GM23338 (cell line): ENCODE measurements at regions not wholly inside any gene's neighbourhood (a gene's known extent, or its start where the extent isn't known, plus 50 kb on each side); places are given as distances from the start of the nearest gene placed in this dataset.

Experiments used
- CREB1 ChIP-seq: fragments of 250-450 bp; sonication (Bioruptor Pico); IDR thresholded peaks from 2 replicates; pipeline ENCODE4 v1.5.0; 2020; ENCODE audit warnings: low read depth, mild to moderate bottlenecking, moderate library complexity
- ETS1 ChIP-seq: IDR thresholded peaks from 2 replicates; pipeline ENCODE4 v1.6.1; 2016; ENCODE audit warnings: antibody characterized with exemption
- EZH2 ChIP-seq: fragments of 200-600 bp; sonication (generic); IDR thresholded peaks from one replicate; pipeline ENCODE4 v1.8.0; 2017; ENCODE audit warnings: antibody characterized with exemption, mild to moderate bottlenecking, low read depth; ENCODE audit not compliant: unreplicated experiment
- EZH2phosphoT487 ChIP-seq: fragments of 200-600 bp; sonication (generic); IDR thresholded peaks from one replicate; pipeline ENCODE4 v1.8.1; 2018; ENCODE audit warnings: antibody characterized with exemption; ENCODE audit not compliant: unreplicated experiment
- JUNB ChIP-seq: IDR thresholded peaks from one replicate; pipeline ENCODE4 v1.6.1; 2016; ENCODE audit warnings: antibody characterized with exemption; ENCODE audit not compliant: unreplicated experiment
- NANOG ChIP-seq: IDR thresholded peaks from 2 replicates; pipeline ENCODE4 v1.6.1; 2016; ENCODE audit warnings: antibody characterized with exemption, borderline replicate concordance
- POLR2AphosphoS5 ChIP-seq: IDR thresholded peaks from 2 replicates; pipeline ENCODE4 v1.6.1; 2016; ENCODE audit warnings: antibody characterized with exemption, low read depth
- REST ChIP-seq: IDR thresholded peaks from one replicate; pipeline ENCODE4 v1.6.1; 2018; ENCODE audit warnings: antibody characterized with exemption; ENCODE audit not compliant: unreplicated experiment
- TF ChIP-seq, protein P1 (sequence below), 2 experiments: fragments of 200-600 bp in 1 of 2; sonication (generic) in 1 of 2; conservative IDR thresholded peaks; 2 replicates each; pipeline versions ENCODE4 v1.5.1 to v1.6.1; 2016 to 2017; ENCODE audit warnings: antibody characterized with exemption in 2 of 2, low read depth in 2 of 2, mild to moderate bottlenecking in 2 of 2, moderate library complexity in 1 of 2
- TF ChIP-seq, protein P2 (sequence below): fragments of 250-450 bp; sonication (Bioruptor Pico); IDR thresholded peaks from 2 replicates; pipeline ENCODE4 v1.5.0; 2020; ENCODE audit warnings: mild to moderate bottlenecking, moderate library complexity

DNA sequence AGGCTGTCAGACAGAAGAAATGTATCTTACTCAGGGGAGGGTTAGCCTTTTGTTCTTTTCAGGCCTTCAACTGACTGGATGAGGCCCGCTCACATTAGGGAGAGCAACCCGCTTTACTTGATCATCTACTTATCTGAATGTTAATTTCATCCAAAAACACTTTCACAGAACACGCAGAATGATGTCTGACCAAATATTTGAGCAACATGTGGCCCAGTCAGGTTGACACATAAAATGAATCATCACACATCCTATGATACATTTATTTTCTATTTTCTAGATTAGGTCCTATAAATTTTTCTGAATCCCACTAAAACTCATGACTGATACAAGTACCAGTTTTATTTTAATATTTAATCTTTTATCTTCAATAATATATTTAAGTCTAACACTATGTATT is 260.3 kb downstream of the IL15 start:
- TF ChIP-seq, protein P1, sequence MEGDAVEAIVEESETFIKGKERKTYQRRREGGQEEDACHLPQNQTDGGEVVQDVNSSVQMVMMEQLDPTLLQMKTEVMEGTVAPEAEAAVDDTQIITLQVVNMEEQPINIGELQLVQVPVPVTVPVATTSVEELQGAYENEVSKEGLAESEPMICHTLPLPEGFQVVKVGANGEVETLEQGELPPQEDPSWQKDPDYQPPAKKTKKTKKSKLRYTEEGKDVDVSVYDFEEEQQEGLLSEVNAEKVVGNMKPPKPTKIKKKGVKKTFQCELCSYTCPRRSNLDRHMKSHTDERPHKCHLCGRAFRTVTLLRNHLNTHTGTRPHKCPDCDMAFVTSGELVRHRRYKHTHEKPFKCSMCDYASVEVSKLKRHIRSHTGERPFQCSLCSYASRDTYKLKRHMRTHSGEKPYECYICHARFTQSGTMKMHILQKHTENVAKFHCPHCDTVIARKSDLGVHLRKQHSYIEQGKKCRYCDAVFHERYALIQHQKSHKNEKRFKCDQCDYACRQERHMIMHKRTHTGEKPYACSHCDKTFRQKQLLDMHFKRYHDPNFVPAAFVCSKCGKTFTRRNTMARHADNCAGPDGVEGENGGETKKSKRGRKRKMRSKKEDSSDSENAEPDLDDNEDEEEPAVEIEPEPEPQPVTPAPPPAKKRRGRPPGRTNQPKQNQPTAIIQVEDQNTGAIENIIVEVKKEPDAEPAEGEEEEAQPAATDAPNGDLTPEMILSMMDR (conservative IDR thresholded peaks at IDR 0.05; ENCODE audit: low read depth in 2 of 2), result no peak
- TF ChIP-seq POLR2AphosphoS5, result no peak
- TF ChIP-seq REST, result no peak
- TF ChIP-seq EZH2, result no peak
- TF ChIP-seq CREB1 (CRISPR knock-in tag), result no peak
- TF ChIP-seq EZH2phosphoT487, result no peak
- TF ChIP-seq JUNB, result no peak
- TF ChIP-seq ETS1, result no peak
- TF ChIP-seq, protein P2, sequence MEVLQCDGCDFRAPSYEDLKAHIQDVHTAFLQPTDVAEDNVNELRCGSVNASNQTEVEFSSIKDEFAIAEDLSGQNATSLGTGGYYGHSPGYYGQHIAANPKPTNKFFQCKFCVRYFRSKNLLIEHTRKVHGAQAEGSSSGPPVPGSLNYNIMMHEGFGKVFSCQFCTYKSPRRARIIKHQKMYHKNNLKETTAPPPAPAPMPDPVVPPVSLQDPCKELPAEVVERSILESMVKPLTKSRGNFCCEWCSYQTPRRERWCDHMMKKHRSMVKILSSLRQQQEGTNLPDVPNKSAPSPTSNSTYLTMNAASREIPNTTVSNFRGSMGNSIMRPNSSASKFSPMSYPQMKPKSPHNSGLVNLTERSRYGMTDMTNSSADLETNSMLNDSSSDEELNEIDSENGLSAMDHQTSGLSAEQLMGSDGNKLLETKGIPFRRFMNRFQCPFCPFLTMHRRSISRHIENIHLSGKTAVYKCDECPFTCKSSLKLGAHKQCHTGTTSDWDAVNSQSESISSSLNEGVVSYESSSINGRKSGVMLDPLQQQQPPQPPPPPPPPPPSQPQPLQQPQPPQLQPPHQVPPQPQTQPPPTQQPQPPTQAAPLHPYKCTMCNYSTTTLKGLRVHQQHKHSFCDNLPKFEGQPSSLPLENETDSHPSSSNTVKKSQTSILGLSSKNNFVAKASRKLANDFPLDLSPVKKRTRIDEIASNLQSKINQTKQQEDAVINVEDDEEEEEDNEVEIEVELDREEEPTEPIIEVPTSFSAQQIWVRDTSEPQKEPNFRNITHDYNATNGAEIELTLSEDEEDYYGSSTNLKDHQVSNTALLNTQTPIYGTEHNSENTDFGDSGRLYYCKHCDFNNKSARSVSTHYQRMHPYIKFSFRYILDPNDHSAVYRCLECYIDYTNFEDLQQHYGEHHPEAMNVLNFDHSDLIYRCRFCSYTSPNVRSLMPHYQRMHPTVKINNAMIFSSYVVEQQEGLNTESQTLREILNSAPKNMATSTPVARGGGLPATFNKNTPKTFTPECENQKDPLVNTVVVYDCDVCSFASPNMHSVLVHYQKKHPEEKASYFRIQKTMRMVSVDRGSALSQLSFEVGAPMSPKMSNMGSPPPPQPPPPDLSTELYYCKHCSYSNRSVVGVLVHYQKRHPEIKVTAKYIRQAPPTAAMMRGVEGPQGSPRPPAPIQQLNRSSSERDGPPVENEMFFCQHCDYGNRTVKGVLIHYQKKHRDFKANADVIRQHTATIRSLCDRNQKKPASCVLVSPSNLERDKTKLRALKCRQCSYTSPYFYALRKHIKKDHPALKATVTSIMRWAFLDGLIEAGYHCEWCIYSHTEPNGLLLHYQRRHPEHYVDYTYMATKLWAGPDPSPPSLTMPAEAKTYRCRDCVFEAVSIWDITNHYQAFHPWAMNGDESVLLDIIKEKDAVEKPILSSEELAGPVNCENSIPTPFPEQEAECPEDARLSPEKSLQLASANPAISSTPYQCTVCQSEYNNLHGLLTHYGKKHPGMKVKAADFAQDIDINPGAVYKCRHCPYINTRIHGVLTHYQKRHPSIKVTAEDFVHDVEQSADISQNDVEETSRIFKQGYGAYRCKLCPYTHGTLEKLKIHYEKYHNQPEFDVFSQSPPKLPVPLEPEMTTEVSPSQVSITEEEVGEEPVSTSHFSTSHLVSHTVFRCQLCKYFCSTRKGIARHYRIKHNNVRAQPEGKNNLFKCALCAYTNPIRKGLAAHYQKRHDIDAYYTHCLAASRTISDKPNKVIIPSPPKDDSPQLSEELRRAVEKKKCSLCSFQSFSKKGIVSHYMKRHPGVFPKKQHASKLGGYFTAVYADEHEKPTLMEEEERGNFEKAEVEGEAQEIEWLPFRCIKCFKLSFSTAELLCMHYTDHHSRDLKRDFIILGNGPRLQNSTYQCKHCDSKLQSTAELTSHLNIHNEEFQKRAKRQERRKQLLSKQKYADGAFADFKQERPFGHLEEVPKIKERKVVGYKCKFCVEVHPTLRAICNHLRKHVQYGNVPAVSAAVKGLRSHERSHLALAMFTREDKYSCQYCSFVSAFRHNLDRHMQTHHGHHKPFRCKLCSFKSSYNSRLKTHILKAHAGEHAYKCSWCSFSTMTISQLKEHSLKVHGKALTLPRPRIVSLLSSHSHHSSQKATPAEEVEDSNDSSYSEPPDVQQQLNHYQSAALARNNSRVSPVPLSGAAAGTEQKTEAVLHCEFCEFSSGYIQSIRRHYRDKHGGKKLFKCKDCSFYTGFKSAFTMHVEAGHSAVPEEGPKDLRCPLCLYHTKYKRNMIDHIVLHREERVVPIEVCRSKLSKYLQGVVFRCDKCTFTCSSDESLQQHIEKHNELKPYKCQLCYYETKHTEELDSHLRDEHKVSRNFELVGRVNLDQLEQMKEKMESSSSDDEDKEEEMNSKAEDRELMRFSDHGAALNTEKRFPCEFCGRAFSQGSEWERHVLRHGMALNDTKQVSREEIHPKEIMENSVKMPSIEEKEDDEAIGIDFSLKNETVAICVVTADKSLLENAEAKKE, result no peak
- TF ChIP-seq NANOG, result no peak
